SU-DHL-6 (cell line): ENCODE measurements at regions not wholly inside any gene's neighbourhood (a gene's known extent, or its start where the extent isn't known, plus 50 kb on each side); places are given as distances from the start of the nearest gene placed in this dataset.

ENCODE experiments used
- H2AFZ ChIP-seq: fragments of 200-600 bp; sonication (generic); 2 replicates; pipeline ENCODE4 v1.6.1; 2014; ENCODE audit warnings: low read depth, mild to moderate bottlenecking, moderate library complexity, mixed read lengths, antibody characterized with exemption, low read length; ENCODE audit not compliant: severe bottlenecking
- H3F3A ChIP-seq: fragments of 200-600 bp; shearing (Covaris generic); 2 replicates; pipeline ENCODE4 v1.6.0; 2016; ENCODE audit warnings: antibody characterized with exemption, mild to moderate bottlenecking; ENCODE audit not compliant: insufficient read depth
- H3K27ac ChIP-seq: fragments of 200-600 bp; sonication (generic); 2 replicates; pipeline ENCODE4 v1.5.1; 2016; ENCODE audit warnings: low read depth, mild to moderate bottlenecking, low read length, moderate library complexity, mixed read lengths
- H3K27me3 ChIP-seq: fragments of 200-600 bp; sonication (generic), shearing (Covaris generic); 2 replicates; pipeline ENCODE4 v1.6.0; 2014; ENCODE audit warnings: mild to moderate bottlenecking, low read length
- H3K36me3 ChIP-seq: fragments of 200-600 bp; sonication (generic); 2 replicates; pipeline ENCODE4 v1.6.1; 2014; ENCODE audit warnings: mild to moderate bottlenecking, low read length, mixed read lengths
- H3K4me2 ChIP-seq: fragments of 300-600, 200-600 bp; shearing (Covaris generic), sonication (generic); 2 replicates; pipeline ENCODE4 v1.6.0; 2014; ENCODE audit warnings: low read length, low read depth, mild to moderate bottlenecking; ENCODE audit not compliant: poor library complexity, severe bottlenecking
- H3K4me3 ChIP-seq: fragments of 200-600 bp; sonication (generic); 2 replicates; pipeline ENCODE4 v1.5.1; 2014; ENCODE audit warnings: antibody characterized with exemption, low read length, mild to moderate bottlenecking, mixed read lengths; ENCODE audit not compliant: insufficient read depth, poor library complexity, severe bottlenecking
- H3K79me2 ChIP-seq: fragments of 200-600 bp; sonication (generic); 2 replicates; pipeline ENCODE4 v1.6.1; 2014; ENCODE audit warnings: mild to moderate bottlenecking, low read length, moderate library complexity; ENCODE audit not compliant: insufficient read depth
- H3K9ac ChIP-seq: fragments of 200-600 bp; sonication (generic); 2 replicates; pipeline ENCODE4 v1.7.0; 2014; ENCODE audit warnings: mild to moderate bottlenecking, low read length
- H3K9me2 ChIP-seq: fragments of 200-600 bp; sonication (generic); replicated peaks from 2 replicates; pipeline ENCODE4 v1.6.1; 2014; ENCODE audit warnings: low read length; ENCODE audit not compliant: insufficient read depth
- H3K9me3 ChIP-seq: fragments of 200-600 bp; sonication (generic); 2 replicates; pipeline ENCODE4 v1.6.1; 2014; ENCODE audit warnings: low read length, mixed read lengths; ENCODE audit not compliant: insufficient read depth
- H4K20me1 ChIP-seq: fragments of 200-600 bp; sonication (generic); 2 replicates; pipeline ENCODE4 v1.6.1; 2014; ENCODE audit warnings: low read depth, mild to moderate bottlenecking, antibody characterized with exemption, low read length, moderate library complexity, mixed read lengths
- CTCF ChIP-seq: fragments of 200-600 bp; sonication (generic); IDR thresholded peaks from one replicate; pipeline ENCODE4 v1.5.1; 2017; ENCODE audit warnings: antibody characterized with exemption, mild to moderate bottlenecking, low read length, moderate library complexity; ENCODE audit not compliant: insufficient read depth, poor library complexity, severe bottlenecking
- EZH2phosphoT487 ChIP-seq: fragments of 200-600 bp; sonication (generic), shearing (Covaris generic); conservative IDR thresholded peaks from 2 replicates; pipeline ENCODE4 v1.6.1; 2018; ENCODE audit warnings: mild to moderate bottlenecking, antibody characterized with exemption, low read length, moderate library complexity, mixed read lengths

- H3K36me3 ChIP-seq: no peaks in the 10 kb centered on the region
- H3K9ac ChIP-seq: no peak overlapping the region
- no peaks in the 10 kb centered on the region for H3F3A ChIP-seq
- no peak overlapping the region for H2AFZ ChIP-seq
- no peak overlapping the region for H3K27ac ChIP-seq
- no peaks in the 10 kb centered on the region for H3K9me3 ChIP-seq
- no peaks in the 10 kb centered on the region for H3K79me2 ChIP-seq
- TF ChIP-seq EZH2phosphoT487: no peak
- TF ChIP-seq CTCF: no peak
- H3K9me2 ChIP-seq: no peaks in the 10 kb centered on the region
- no peak overlapping the region for H3K4me3 ChIP-seq
- no peaks in the 10 kb centered on the region for H3K27me3 ChIP-seq
- H4K20me1 ChIP-seq: no peaks in the 10 kb centered on the region
- H3K4me2 ChIP-seq: no peak overlapping the region
Observed at GRCh38 chr9:27800692-27801370, 227.6 kb upstream of the C9orf72 start.

GRCh38 chr9:27801545-27801944 is 228.3 kb upstream of the C9orf72 start:
- Histone ChIP-seq H3K9me3 (no peaks in the 10 kb centered on the region), H2AFZ (no peak overlapping the region), H3K4me3 (no peak overlapping the region), H3K27me3 (no peaks in the 10 kb centered on the region), H3K4me2 (no peak overlapping the region), H3K27ac (no peak overlapping the region), H3F3A (no peaks in the 10 kb centered on the region), H4K20me1 (no peaks in the 10 kb centered on the region), H3K9me2 (no peaks in the 10 kb centered on the region), H3K9ac (no peak overlapping the region), H3K79me2 (no peaks in the 10 kb centered on the region), H3K36me3 (no peaks in the 10 kb centered on the region)
- TF ChIP-seq EZH2phosphoT487: no peak
- no peak for TF ChIP-seq CTCF

- H3K4me3 ChIP-seq: no peak overlapping the region
- no peak overlapping the region for H3K4me2 ChIP-seq
- H3K36me3 ChIP-seq: no peaks in the 10 kb centered on the region
- no peak overlapping the region for H2AFZ ChIP-seq
- H3K27me3 ChIP-seq: no peaks in the 10 kb centered on the region
- no peaks in the 10 kb centered on the region for H3K9me3 ChIP-seq
- H3K79me2 ChIP-seq: no peaks in the 10 kb centered on the region
- no peaks in the 10 kb centered on the region for H3K9me2 ChIP-seq
- TF ChIP-seq CTCF (no peak), EZH2phosphoT487 (no peak)
- no peaks in the 10 kb centered on the region for H4K20me1 ChIP-seq
- no peaks in the 10 kb centered on the region for H3F3A ChIP-seq
- H3K9ac ChIP-seq: no peak overlapping the region
- no peak overlapping the region for H3K27ac ChIP-seq
Observed at GRCh38 chr9:27802418-27802817, 229.1 kb upstream of the C9orf72 start.
